ENCODE measurements at regions not wholly inside any gene's neighbourhood (a gene's known extent, or its start where the extent isn't known, plus 50 kb on each side); places are given as distances from the start of the nearest gene placed in this dataset.

GRCh38 chr9:108762348-108763055 lies 93.3 kb downstream of the ACTL7B start:
- no peaks in the 10 kb centered on the region for H4K20me1 ChIP-seq (ENCODE audit: control insufficient read depth, insufficient read depth, low read length, poor library complexity, severe bottlenecking)

More at GRCh38 chr9:108762348-108763055, 93.3 kb downstream of the ACTL7B start:
- no peak overlapping the region for H3K4me3 Mint-ChIP-seq
- H3K4me1 ChIP-seq (ENCODE audit: control insufficient read depth in 2 of 2, insufficient read depth in 2 of 2, low read length in 2 of 2) = peaks cover 4 to 11% of the 10 kb centered on the region in 2 donors
- no peaks in the 10 kb centered on the region for H3K27me3 ChIP-seq (replicated peaks in 1 of 4; ENCODE audit: control extremely low read depth in 1 of 4, control insufficient read depth in 3 of 4, insufficient read depth in 4 of 4, low read length in 3 of 4)
- peaks cover 12% of the 10 kb centered on the region for H3K4me1 Mint-ChIP-seq
- H3K27ac ChIP-seq (ENCODE audit: low read length in 2 of 2) = no peak overlapping the region
- H2AFZ ChIP-seq (ENCODE audit: insufficient read depth, low read depth, low read length, poor library complexity, severe bottlenecking) = no peak overlapping the region
- DNase-seq (no peak), ATAC-seq (ENCODE audit: low read depth) (no peak)
- no peak for TF ChIP-seq CTCF (IDR thresholded peaks at IDR 0.05)
- no peak for TF ChIP-seq EZH2 (IDR thresholded peaks at IDR 0.05; ENCODE audit: borderline replicate concordance, insufficient read depth, low read depth, low read length, poor library complexity, severe bottlenecking)
- H3K79me2 ChIP-seq (ENCODE audit: control insufficient read depth, insufficient read depth, low read length) = no peaks in the 10 kb centered on the region
- H3K27ac Mint-ChIP-seq = no peak overlapping the region
- WGBS (ENCODE audit: insufficient coverage) = 90% methylated on average over 7 of the region's 13 CpGs
- H3K9me3 ChIP-seq (ENCODE audit: control extremely low read depth in 1 of 3, control insufficient read depth in 2 of 3, insufficient read depth in 1 of 3, low read length in 2 of 3) = no peaks in the 10 kb centered on the region
- H3K4me3 ChIP-seq (ENCODE audit: control extremely low read depth in 1 of 5, extremely low read depth in 1 of 5, insufficient read depth in 1 of 5, low read depth in 2 of 5, low read length in 4 of 5) = no peak overlapping the region
- H3K27me3 Mint-ChIP-seq = no peaks in the 10 kb centered on the region
- H3K9ac ChIP-seq (ENCODE audit: low read length) = no peak overlapping the region
- POLR2A ChIA-PET = no interaction called here
- intact Hi-C loops (cut with micrococcal nuclease) = loop anchor here (5.0 kb wide), 1 partner anchor 1280 kb away; no protein-coding TSS in a partner anchor
- no peaks in the 10 kb centered on the region for H3K9me3 Mint-ChIP-seq (ENCODE audit: insufficient read depth)
- no peak overlapping the region for H3K4me2 ChIP-seq (replicated peaks; ENCODE audit: low read depth, low read length, poor library complexity, severe bottlenecking)
- CTCF ChIA-PET = interaction anchor here (0.6 to 3.2 kb wide), 11 partner anchors 10 to 1522 kb away, joined by 3 to 15 read pairs (median 6); no protein-coding TSS in a partner anchor
- H3K36me3 ChIP-seq (replicated peaks in 1 of 2; ENCODE audit: control extremely low read depth in 1 of 2, control insufficient read depth in 1 of 2, extremely low read depth in 1 of 2, insufficient read depth in 2 of 2, low read length in 1 of 2) = no peaks in the 10 kb centered on the region

All from B cell (primary cell).